Psoas muscle (tissue), 7 donors: ENCODE measurements at regions not wholly inside any gene's neighbourhood (a gene's known extent, or its start where the extent isn't known, plus 50 kb on each side); places are given as distances from the start of the nearest gene placed in this dataset.
"Not testable (repeated sequence)": the region's sequence is repeated elsewhere in the genome, so short reads cannot be mapped to it uniquely, and the experiment has no call there.

Experiments
- ATAC-seq, 4 donors: fragments of 200-7000 bp; cut with Tn5 transposase; one replicate each; pipeline ENCODE4 v1.9.1; 2020; ENCODE audit warnings: moderate library complexity in 3 of 4, mild to moderate bottlenecking in 2 of 4
- DNase-seq, 2 donors: peaks; one replicate each; pipeline ENCODE4 v3.0.0-alpha.2; 2020
- H3K27ac ChIP-seq: fragments of 200-600 bp; one replicate; pipeline ENCODE4 v1.8.0; 2022
- H3K27me3 ChIP-seq, 3 donors: fragments of 200-600 bp in 1 of 3; one replicate each; pipeline versions ENCODE4 v1.6.1 to v1.8.0; 2013 to 2022; ENCODE audit warnings: low read length in 2 of 3, mild to moderate bottlenecking in 2 of 3, moderate library complexity in 1 of 3; ENCODE audit not compliant: insufficient read depth in 3 of 3
- H3K36me3 ChIP-seq, 2 donors: fragments of 200-600 bp in 1 of 2; one replicate each; pipeline versions ENCODE4 v1.6.1 to v1.8.0; 2013 to 2022; ENCODE audit warnings: low read depth in 1 of 2, mild to moderate bottlenecking in 1 of 2, moderate library complexity in 1 of 2; ENCODE audit not compliant: insufficient read depth in 1 of 2
- H3K4me1 ChIP-seq: fragments of 200-600 bp; one replicate; pipeline ENCODE4 v1.8.0; 2022
- H3K4me3 ChIP-seq: fragments of 200-600 bp; one replicate; pipeline ENCODE4 v1.8.0; 2022; ENCODE audit warnings: mild to moderate bottlenecking
- H3K9me3 ChIP-seq: fragments of 200-600 bp; one replicate; pipeline ENCODE4 v1.8.0; 2022
- WGBS, 3 donors: extraction: QIAGEN DNeasy Blood & Tissue Kit; methylation state at CpG; one replicate each; pipeline versions ENCODE4 v1.1.6 to v1.1.7; 2013; 5-methylcytosine and 5-hydroxymethylcytosine counted together
- intact Hi-C, 2 donors: fragments of 100-400 bp; cut with DNase I; formaldehyde crosslinking; loops; one replicate each; pipeline versions ENCODE4 v1.11.0 to v1.14.2; 2022
- TF ChIP-seq, protein P1 (sequence below): fragments of 200-600 bp; IDR thresholded peaks from one replicate; pipeline ENCODE4 v1.8.0; 2022; ENCODE audit warnings: antibody characterized with exemption
- donor health status: healthy with polysubstance abuse.
- donor health status: DM: no; HTN: no; CAD: no; lungs with moderate emphysema.
- donor health status: Bipolar disorder and iron deficiency.
- donor health status: healthy.
- donor health status: DM: yes; HTN: yes; CAD: no.
- donor health status: DM: no; HTN: no; CAD: no.
- donor health status: DM: yes; HTN: yes; CAD: no.

- no peaks in the 10 kb centered on the region for H3K27me3 ChIP-seq
- TF ChIP-seq, protein P1, sequence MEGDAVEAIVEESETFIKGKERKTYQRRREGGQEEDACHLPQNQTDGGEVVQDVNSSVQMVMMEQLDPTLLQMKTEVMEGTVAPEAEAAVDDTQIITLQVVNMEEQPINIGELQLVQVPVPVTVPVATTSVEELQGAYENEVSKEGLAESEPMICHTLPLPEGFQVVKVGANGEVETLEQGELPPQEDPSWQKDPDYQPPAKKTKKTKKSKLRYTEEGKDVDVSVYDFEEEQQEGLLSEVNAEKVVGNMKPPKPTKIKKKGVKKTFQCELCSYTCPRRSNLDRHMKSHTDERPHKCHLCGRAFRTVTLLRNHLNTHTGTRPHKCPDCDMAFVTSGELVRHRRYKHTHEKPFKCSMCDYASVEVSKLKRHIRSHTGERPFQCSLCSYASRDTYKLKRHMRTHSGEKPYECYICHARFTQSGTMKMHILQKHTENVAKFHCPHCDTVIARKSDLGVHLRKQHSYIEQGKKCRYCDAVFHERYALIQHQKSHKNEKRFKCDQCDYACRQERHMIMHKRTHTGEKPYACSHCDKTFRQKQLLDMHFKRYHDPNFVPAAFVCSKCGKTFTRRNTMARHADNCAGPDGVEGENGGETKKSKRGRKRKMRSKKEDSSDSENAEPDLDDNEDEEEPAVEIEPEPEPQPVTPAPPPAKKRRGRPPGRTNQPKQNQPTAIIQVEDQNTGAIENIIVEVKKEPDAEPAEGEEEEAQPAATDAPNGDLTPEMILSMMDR, result no peak
- intact Hi-C loops, result no loop called here
- no peak overlapping the region for H3K4me3 ChIP-seq
- no peak for ATAC-seq
- no peaks in the 10 kb centered on the region for H3K9me3 ChIP-seq
- no peaks in the 10 kb centered on the region for H3K36me3 ChIP-seq
- no peak for DNase-seq
- H3K4me1 ChIP-seq, result no peaks in the 10 kb centered on the region
- 85 to 88% (median 88%) methylated on average over 5 of the region's 5 CpGs for WGBS, 3 donors
- H3K27ac ChIP-seq, result no peak overlapping the region
These were observed 408.7 kb upstream of the TMPRSS15 start for GRCh38 chr21:18812308-18812707.

- DNase-seq, result no peak
- ATAC-seq, result no peak
- no peaks in the 10 kb centered on the region for H3K27me3 ChIP-seq
- WGBS, 3 donors, result 44 to 71% (median 52%) methylated on average over 1 of the region's 1 CpG
- TF ChIP-seq, protein P1, result no peak
- no peaks in the 10 kb centered on the region for H3K4me1 ChIP-seq
- intact Hi-C loops, result no loop called here
- H3K4me3 ChIP-seq, result no peak overlapping the region
- peaks cover 4% of the 10 kb centered on the region for H3K9me3 ChIP-seq
- H3K27ac ChIP-seq, result no peak overlapping the region
- H3K36me3 ChIP-seq, result no peaks in the 10 kb centered on the region
These were observed 415.9 kb upstream of the TMPRSS15 start for GRCh38 chr21:18819507-18819906.

DNA sequence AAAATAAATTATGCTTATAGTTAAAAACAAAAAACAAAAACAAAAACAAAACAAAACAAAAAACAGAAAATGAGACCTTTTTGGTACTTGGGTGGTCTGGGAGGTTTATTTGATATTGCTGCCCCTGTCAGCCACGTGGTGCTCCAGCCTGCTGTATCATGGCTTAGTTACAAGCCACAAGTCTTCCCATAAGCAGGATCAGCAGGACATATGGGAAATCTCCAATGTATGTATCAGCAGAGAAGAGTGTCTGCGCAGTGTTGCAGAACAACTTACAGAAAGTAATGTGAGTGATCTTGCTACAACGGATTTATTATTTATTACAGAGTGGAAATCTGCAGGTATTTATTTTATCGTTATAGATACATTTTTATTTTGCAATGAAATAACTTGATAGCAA, 423.0 kb upstream of the TMPRSS15 start:
- DNase-seq, result no peak
- ATAC-seq, result no peak
- TF ChIP-seq, protein P1, result no peak
- no peaks in the 10 kb centered on the region for H3K4me1 ChIP-seq
- no peak overlapping the region for H3K27ac ChIP-seq
- 64 to 69% (median 65%) methylated on average over 4 of the region's 4 CpGs for WGBS, 3 donors
- H3K9me3 ChIP-seq, result peaks cover 5% of the 10 kb centered on the region
- H3K36me3 ChIP-seq, result no peaks in the 10 kb centered on the region
- intact Hi-C loops, result no loop called here
- H3K27me3 ChIP-seq, result no peaks in the 10 kb centered on the region
- no peak overlapping the region for H3K4me3 ChIP-seq

DNA sequence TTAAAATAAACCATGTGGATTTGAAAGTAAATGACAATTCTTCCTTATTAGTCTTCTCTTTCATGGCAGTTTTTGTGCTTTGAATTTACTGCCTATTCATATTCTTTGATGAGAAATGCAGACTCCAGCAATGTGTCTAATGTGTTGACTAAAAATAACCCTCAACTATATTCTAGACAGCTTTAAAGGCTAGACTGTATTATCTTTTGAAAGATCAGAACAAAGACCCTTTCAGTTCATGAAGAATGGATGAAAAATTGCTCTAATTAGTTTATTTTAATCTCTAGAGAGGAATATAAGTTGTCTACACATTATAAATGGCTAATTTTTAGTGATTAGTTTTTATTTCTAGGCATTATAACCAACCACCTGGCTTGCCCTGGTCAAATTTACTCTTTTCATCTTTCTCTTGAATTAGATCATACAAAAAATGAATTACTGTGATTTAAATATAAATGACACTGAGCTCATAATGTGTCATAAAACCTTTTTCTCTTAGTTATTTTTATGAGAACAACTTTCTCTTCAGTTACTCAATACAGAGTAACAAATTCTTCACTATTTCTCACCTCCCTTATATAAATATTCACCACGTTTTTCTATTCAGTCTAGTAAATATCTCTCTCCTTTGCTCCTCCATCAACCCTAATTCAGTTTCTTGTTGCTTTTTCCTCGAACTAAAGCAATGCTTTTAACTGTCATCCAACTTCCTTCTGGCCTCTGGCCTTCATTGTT, 428.5 kb upstream of the TMPRSS15 start:
- TF ChIP-seq, protein P1, result no peak
- no peaks in the 10 kb centered on the region for H3K36me3 ChIP-seq
- peaks cover 12% of the 10 kb centered on the region for H3K9me3 ChIP-seq
- DNase-seq (no peak), ATAC-seq (no peak)
- H3K4me3 ChIP-seq, result no peak overlapping the region
- intact Hi-C loops, result no loop called here
- H3K27me3 ChIP-seq, result no peaks in the 10 kb centered on the region
- WGBS, 3 donors, result 46 to 61% (median 50%) methylated on average over 2 of the region's 2 CpGs
- H3K4me1 ChIP-seq, result no peaks in the 10 kb centered on the region
- H3K27ac ChIP-seq, result no peak overlapping the region

DNA sequence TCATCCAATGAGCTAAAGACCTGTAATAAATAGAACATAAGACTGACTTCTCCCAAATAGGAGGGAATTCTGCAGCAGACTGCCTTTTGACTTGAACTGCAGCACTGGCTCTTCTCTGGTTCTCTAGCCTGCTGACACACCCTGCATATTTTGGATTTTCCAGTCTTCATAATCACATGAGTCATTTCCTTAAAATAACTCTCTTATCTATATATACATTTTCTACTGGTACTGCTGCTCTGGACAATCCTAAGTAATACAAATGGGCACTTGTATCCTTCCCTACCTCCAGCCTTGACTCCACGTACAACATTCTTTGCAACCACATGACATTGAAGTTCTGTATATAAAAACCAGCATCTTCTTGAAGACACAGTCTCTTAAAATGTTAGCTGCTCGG, 429.4 kb upstream of the TMPRSS15 start:
- ATAC-seq, result no peak

GRCh38 chr21:18834121-18834520, 430.5 kb upstream of the TMPRSS15 start:
- H3K36me3 ChIP-seq, intact Hi-C loops, H3K4me1 ChIP-seq, H3K27me3 ChIP-seq, ATAC-seq, H3K27ac ChIP-seq, DNase-seq, H3K4me3 ChIP-seq: not testable (repeated sequence)
- peaks cover 12% of the 10 kb centered on the region for H3K9me3 ChIP-seq
- 38 to 83% (median 78%) methylated on average over 2 of the region's 2 CpGs for WGBS, 3 donors

More for the DNA sequence above, 429.4 kb upstream of the TMPRSS15 start:
- TF ChIP-seq, protein P1, result no peak
- no peak for DNase-seq
- H3K27me3 ChIP-seq, result no peaks in the 10 kb centered on the region
- no peaks in the 10 kb centered on the region for H3K36me3 ChIP-seq
- peaks cover 12% of the 10 kb centered on the region for H3K9me3 ChIP-seq
- no peak overlapping the region for H3K4me3 ChIP-seq
- WGBS, 3 donors, result 58 to 87% (median 81%) methylated on average over 2 of the region's 2 CpGs
- intact Hi-C loops, result no loop called here
- H3K4me1 ChIP-seq, result no peaks in the 10 kb centered on the region
- H3K27ac ChIP-seq, result no peak overlapping the region
